ENCODE measurements at regions not wholly inside any gene's neighbourhood (a gene's known extent, or its start where the extent isn't known, plus 50 kb on each side); places are given as distances from the start of the nearest gene placed in this dataset.

- CTCF ChIA-PET: no interaction called here
- H3K27me3 Mint-ChIP-seq: no peaks in the 10 kb centered on the region
- H3K4me3 Mint-ChIP-seq: no peak overlapping the region
- no peak overlapping the region for H3K27ac Mint-ChIP-seq
- no peaks in the 10 kb centered on the region for H3K36me3 Mint-ChIP-seq
- no peak for DNase-seq
- H3K4me1 Mint-ChIP-seq: no peaks in the 10 kb centered on the region
- no peaks in the 10 kb centered on the region for H3K9me3 Mint-ChIP-seq
These were observed 182.7 kb downstream of the RNF152 start for GRCh38 chr18:61710082-61710620.

- Mint-ChIP-seq H3K27me3 (no peaks in the 10 kb centered on the region), H3K27ac (no peak overlapping the region), H3K36me3 (no peaks in the 10 kb centered on the region), H3K4me3 (no peak overlapping the region), H3K9me3 (no peaks in the 10 kb centered on the region), H3K4me1 (no peaks in the 10 kb centered on the region)
- DNase-seq: no peak
- CTCF ChIA-PET: no interaction called here
These were observed 186.4 kb downstream of the RNF152 start for GRCh38 chr18:61706276-61706915.

DNA sequence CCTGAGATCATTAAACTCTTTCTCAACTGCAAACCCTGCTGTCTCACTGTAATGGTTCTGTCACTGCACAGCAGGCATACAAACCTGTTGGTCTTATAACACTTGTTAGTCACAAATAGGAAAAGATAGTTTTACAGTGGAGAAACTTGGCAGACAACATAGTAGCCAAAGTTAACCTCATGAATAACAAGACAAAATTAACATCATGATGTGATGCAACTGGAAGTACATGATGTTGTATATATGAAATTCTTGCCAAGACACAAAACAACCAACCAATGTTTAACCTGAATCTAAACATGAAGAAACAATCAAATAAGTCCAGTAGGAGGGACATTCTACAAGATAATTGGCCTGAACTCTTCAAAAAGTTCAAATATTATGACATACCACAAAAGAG, 189.3 kb downstream of the RNF152 start:
- Mint-ChIP-seq H3K36me3 (no peaks in the 10 kb centered on the region), H3K27me3 (no peaks in the 10 kb centered on the region), H3K27ac (no peak overlapping the region), H3K9me3 (peaks cover 2% of the 10 kb centered on the region), H3K4me3 (no peak overlapping the region), H3K4me1 (no peaks in the 10 kb centered on the region)
- no peak for DNase-seq
- CTCF ChIA-PET: no interaction called here

GRCh38 chr18:61702007-61702406, 190.8 kb downstream of the RNF152 start:
- Mint-ChIP-seq H3K9me3 (peaks cover 2% of the 10 kb centered on the region), H3K4me3 (no peak overlapping the region), H3K27ac (no peak overlapping the region), H3K27me3 (no peaks in the 10 kb centered on the region), H3K4me1 (no peaks in the 10 kb centered on the region), H3K36me3 (no peaks in the 10 kb centered on the region)
- CTCF ChIA-PET: no interaction called here
- no peak for DNase-seq

DNA sequence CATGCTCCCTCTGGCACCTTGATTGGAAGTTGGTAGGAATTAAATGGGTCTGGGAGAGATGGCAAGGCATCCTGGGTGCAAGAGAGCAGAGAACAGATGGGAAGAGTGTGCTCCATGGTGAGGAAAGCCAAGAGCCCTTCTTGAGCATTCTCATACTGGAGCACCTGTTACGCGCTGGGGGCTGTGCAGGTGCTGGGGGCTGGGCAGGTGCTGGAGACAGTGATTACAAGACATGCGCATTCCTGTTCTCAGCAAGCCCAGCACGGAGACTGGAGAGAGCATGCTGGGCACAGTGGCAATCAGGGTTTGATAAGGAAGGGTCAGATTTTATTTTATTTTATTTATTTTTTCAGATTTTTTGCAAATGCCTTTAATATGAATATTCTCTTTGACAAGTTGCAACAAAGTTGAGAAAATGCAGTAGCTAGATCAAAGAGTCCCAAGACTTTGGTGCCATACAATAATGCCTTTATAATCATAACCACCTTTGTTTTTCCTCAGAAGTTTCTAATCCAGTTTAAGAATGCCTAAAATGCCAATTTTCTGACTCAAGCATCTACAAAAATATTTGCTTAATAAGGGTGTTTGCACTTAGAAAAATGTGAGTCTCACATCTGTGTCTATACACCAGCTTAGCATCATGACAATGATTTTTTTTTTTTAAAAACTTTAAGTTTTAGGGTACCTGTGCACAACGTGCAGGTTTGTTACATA, 193.3 kb downstream of the RNF152 start:
- no peaks in the 10 kb centered on the region for H3K36me3 Mint-ChIP-seq

GRCh38 chr18:61697306-61697909, 195.4 kb downstream of the RNF152 start:
- Mint-ChIP-seq H3K9me3 (peaks cover 2% of the 10 kb centered on the region), H3K4me3 (no peak overlapping the region), H3K27ac (no peak overlapping the region), H3K4me1 (no peaks in the 10 kb centered on the region), H3K27me3 (no peaks in the 10 kb centered on the region), H3K36me3 (no peaks in the 10 kb centered on the region)
- DNase-seq: no peak
- CTCF ChIA-PET: no interaction called here

More for the DNA sequence above, 193.3 kb downstream of the RNF152 start:
- no peak for DNase-seq
- peaks cover 2% of the 10 kb centered on the region for H3K9me3 Mint-ChIP-seq
- no peaks in the 10 kb centered on the region for H3K27me3 Mint-ChIP-seq
- no peak overlapping the region for H3K27ac Mint-ChIP-seq
- CTCF ChIA-PET: no interaction called here
- H3K4me1 Mint-ChIP-seq: no peaks in the 10 kb centered on the region
- H3K4me3 Mint-ChIP-seq: no peak overlapping the region

DNA sequence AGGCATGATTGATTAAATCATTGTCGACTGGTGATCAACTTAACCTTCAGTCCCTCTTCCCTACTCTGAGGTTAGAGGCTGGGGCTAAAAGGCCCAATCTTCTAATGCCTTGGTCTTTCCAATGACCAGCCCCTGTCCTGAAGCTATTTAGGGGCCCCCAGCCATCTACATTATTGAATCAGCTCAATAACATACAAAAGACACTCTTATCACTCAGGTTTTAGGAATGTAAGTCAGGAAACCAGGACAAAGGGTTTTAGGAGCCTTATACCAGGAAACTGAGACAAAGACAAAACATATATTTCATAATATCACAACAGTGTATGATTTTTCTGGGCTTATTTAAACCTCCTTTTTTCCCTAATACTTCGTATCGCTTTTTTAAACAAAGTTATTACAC, 198.6 kb downstream of the RNF152 start:
- no peak for DNase-seq
- Mint-ChIP-seq H3K27me3 (no peaks in the 10 kb centered on the region), H3K36me3 (no peaks in the 10 kb centered on the region), H3K4me3 (no peak overlapping the region), H3K4me1 (no peaks in the 10 kb centered on the region), H3K9me3 (no peaks in the 10 kb centered on the region), H3K27ac (no peak overlapping the region)
- CTCF ChIA-PET: no interaction called here

- no peaks in the 10 kb centered on the region for H3K36me3 Mint-ChIP-seq
- no peaks in the 10 kb centered on the region for H3K9me3 Mint-ChIP-seq
- H3K27ac Mint-ChIP-seq: no peak overlapping the region
- no peak for DNase-seq
- no peaks in the 10 kb centered on the region for H3K27me3 Mint-ChIP-seq
- CTCF ChIA-PET: no interaction called here
- H3K4me1 Mint-ChIP-seq: no peaks in the 10 kb centered on the region
- no peak overlapping the region for H3K4me3 Mint-ChIP-seq
These were observed 202.2 kb downstream of the RNF152 start for GRCh38 chr18:61690418-61691138.

GRCh38 chr18:61687317-61687716, 205.5 kb downstream of the RNF152 start:
- CTCF ChIA-PET: no interaction called here
- H3K27me3 Mint-ChIP-seq: no peaks in the 10 kb centered on the region
- no peaks in the 10 kb centered on the region for H3K36me3 Mint-ChIP-seq
- H3K27ac Mint-ChIP-seq: no peak overlapping the region
- no peaks in the 10 kb centered on the region for H3K4me1 Mint-ChIP-seq
- DNase-seq: no peak
- H3K4me3 Mint-ChIP-seq: no peak overlapping the region
- no peaks in the 10 kb centered on the region for H3K9me3 Mint-ChIP-seq

DNA sequence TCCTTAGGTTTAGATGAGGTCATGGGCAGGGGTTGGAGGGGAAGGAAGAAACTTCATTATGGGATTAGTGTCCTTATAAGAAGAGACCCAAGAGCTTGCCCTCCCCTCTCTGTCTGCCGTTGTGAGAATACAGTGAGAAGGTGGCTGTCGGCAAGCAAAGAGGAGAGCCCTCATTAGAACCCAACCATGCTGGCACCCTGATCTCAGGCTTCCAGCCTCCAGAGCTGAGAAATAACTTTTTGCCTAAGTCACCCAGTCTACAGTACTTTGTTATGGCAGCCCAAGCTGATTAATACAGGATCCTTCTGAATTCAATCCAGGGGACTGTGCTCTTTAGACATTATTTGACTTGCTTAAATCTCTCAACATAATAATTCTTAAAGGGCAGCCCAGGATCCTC, 209.0 kb downstream of the RNF152 start:
- Mint-ChIP-seq H3K4me3 (no peak overlapping the region), H3K27me3 (peaks cover 4% of the 10 kb centered on the region), H3K27ac (no peak overlapping the region), H3K9me3 (peaks cover 2% of the 10 kb centered on the region), H3K36me3 (no peaks in the 10 kb centered on the region), H3K4me1 (no peaks in the 10 kb centered on the region)
- CTCF ChIA-PET: no interaction called here
- no peak for DNase-seq

DNA sequence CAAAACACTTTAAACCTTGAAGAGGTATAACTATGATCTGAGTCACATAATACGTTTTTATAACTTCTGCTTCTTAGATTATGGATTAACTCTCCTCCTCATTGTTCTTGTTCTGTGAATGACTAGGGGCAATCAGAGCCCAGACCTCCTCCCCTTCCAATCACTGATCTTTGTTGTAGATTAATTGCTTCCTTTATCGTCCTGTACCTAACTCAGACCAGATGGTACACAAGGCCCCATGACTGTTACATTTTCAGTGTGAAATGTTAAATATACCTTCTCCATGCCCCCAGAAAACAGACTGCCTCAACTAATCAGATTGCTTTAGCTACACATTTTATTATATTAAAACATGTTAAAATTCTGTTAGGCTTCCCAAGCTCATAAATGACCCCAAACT, 211.7 kb downstream of the RNF152 start:
- H3K36me3 Mint-ChIP-seq: no peaks in the 10 kb centered on the region
- peaks cover 4% of the 10 kb centered on the region for H3K27me3 Mint-ChIP-seq
- CTCF ChIA-PET: no interaction called here
- peaks cover 2% of the 10 kb centered on the region for H3K9me3 Mint-ChIP-seq
- no peaks in the 10 kb centered on the region for H3K4me1 Mint-ChIP-seq
- DNase-seq: no peak
- no peak overlapping the region for H3K4me3 Mint-ChIP-seq
- no peak overlapping the region for H3K27ac Mint-ChIP-seq

GRCh38 chr18:61679836-61680235, 213.0 kb downstream of the RNF152 start:
- Mint-ChIP-seq H3K36me3 (no peaks in the 10 kb centered on the region), H3K27me3 (peaks cover 4% of the 10 kb centered on the region), H3K4me1 (no peaks in the 10 kb centered on the region), H3K27ac (no peak overlapping the region), H3K4me3 (no peak overlapping the region), H3K9me3 (peaks cover 2% of the 10 kb centered on the region)
- CTCF ChIA-PET: no interaction called here
- DNase-seq: no peak

DNA sequence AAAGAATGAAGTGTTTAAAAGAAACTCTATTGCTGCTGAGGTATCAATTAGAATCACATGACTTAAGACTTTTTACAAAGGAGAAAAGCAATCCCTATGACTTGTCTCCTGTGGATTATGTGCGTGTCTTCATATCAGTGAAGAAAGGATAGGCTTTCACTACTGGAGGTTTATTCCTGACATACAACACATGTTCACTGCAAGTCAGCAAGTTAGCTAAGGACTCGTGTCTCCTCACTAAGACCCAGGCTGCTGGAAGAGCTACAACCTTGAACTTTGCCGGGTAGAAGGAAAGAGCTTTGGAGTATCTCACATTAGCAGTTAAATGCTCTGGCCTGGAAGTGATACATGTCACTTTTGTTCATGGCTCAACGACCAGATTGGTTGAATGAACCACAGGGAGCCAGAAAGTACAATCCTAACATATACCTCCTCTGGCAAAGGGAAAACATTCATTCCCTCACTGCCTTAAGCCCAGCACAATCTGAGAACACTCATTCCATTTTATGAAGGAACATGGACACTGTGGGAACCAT, 215.3 kb downstream of the RNF152 start:
- Mint-ChIP-seq H3K27me3 (peaks cover 4% of the 10 kb centered on the region), H3K4me1 (no peaks in the 10 kb centered on the region), H3K27ac (no peak overlapping the region), H3K36me3 (no peaks in the 10 kb centered on the region), H3K9me3 (peaks cover 2% of the 10 kb centered on the region), H3K4me3 (no peak overlapping the region)
- DNase-seq: no peak
- CTCF ChIA-PET: no interaction called here

- peaks cover 2% of the 10 kb centered on the region for H3K9me3 Mint-ChIP-seq
- H3K4me3 Mint-ChIP-seq: no peak overlapping the region
- no peak overlapping the region for H3K27ac Mint-ChIP-seq
- H3K36me3 Mint-ChIP-seq: no peaks in the 10 kb centered on the region
- DNase-seq: no peak
- H3K4me1 Mint-ChIP-seq: no peaks in the 10 kb centered on the region
- peaks cover 4% of the 10 kb centered on the region for H3K27me3 Mint-ChIP-seq
- CTCF ChIA-PET: no interaction called here
These were observed 215.9 kb downstream of the RNF152 start for GRCh38 chr18:61676773-61677434.

All from activated naive CD4-positive, alpha-beta T cell treated with anti-CD3 and anti-CD28 coated beads, Interleukin-2, amount 10 ng/mL, durations not matched to agents 7 days and 5 days (primary cell).